BE2C (cell line): ENCODE measurements at regions not wholly inside any gene's neighbourhood (a gene's known extent, or its start where the extent isn't known, plus 50 kb on each side); places are given as distances from the start of the nearest gene placed in this dataset.

ENCODE experiments used
- DNase-seq: peaks from one replicate; pipeline ENCODE4 v3.0.0-alpha.2; 2020
- H3K27me3 ChIP-seq: fragments of 250-450 bp; sonication (Bioruptor Pico); 2 replicates; pipeline ENCODE4 v1.5.1; 2020; ENCODE audit warnings: mild to moderate bottlenecking
- H3K36me3 ChIP-seq: fragments of 250-450 bp; sonication (Bioruptor Pico); 2 replicates; pipeline ENCODE4 v1.5.1; 2020; ENCODE audit warnings: mild to moderate bottlenecking
- H3K4me1 ChIP-seq: fragments of 250-450 bp; sonication (Bioruptor Pico); 2 replicates; pipeline ENCODE4 v1.5.1; 2020
- H3K4me3 ChIP-seq: 2 replicates; pipeline ENCODE4 v1.5.1; 2011; ENCODE audit warnings: low read depth, low read length
- H3K9me3 ChIP-seq: fragments of 250-450 bp; sonication (Bioruptor Pico); 2 replicates; pipeline ENCODE4 v1.5.1; 2020
- TF ChIP-seq, protein P1 (sequence below): IDR thresholded peaks from 2 replicates; pipeline ENCODE4 v1.5.1; 2012; ENCODE audit warnings: mild to moderate bottlenecking, low read depth, low read length

DNA sequence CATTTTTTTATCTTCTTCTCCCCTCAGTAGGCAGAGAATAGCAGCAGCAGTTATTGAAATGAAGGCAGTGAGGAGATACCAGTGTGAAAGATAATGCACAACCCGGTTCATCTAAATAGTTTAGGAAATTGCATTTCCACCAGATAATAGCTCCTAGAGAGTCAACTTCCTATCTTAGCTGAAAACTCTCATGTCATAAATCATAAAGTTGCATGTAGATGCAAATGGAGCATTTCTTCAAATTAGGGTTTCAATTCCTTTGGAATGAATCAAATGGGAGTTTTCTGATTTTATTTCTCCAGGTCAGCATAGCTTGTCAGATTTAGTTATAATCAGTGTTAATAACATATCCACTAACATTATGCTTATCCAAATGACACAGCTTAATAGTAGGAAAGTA lies 335.3 kb downstream of the CNTNAP4 start:
- TF ChIP-seq, protein P1, sequence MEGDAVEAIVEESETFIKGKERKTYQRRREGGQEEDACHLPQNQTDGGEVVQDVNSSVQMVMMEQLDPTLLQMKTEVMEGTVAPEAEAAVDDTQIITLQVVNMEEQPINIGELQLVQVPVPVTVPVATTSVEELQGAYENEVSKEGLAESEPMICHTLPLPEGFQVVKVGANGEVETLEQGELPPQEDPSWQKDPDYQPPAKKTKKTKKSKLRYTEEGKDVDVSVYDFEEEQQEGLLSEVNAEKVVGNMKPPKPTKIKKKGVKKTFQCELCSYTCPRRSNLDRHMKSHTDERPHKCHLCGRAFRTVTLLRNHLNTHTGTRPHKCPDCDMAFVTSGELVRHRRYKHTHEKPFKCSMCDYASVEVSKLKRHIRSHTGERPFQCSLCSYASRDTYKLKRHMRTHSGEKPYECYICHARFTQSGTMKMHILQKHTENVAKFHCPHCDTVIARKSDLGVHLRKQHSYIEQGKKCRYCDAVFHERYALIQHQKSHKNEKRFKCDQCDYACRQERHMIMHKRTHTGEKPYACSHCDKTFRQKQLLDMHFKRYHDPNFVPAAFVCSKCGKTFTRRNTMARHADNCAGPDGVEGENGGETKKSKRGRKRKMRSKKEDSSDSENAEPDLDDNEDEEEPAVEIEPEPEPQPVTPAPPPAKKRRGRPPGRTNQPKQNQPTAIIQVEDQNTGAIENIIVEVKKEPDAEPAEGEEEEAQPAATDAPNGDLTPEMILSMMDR, result no peak
- Histone ChIP-seq H3K27me3 (no peaks in the 10 kb centered on the region), H3K9me3 (no peaks in the 10 kb centered on the region)

DNA sequence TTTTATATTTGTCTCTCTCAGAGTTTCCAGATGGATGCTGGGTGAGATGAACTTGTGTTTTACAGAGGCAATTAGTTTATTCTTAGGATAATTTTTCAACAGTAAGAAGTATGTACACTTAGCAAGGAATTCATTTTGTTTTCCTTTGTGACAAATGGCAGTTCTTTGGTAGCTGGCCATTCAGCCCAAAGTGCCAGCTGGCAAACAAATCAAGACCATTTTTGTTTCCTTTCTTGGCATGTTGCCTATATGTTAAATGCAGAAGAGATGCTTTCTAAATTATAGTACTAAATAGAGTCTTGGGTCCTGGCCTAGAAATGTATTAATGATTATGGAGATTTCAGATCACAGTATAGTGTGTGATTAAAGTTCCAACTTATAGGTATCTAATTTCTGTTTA lies 337.1 kb downstream of the CNTNAP4 start:
- TF ChIP-seq, protein P1, result no peak
- Histone ChIP-seq H3K27me3 (no peaks in the 10 kb centered on the region), H3K9me3 (no peaks in the 10 kb centered on the region), H3K36me3 (no peaks in the 10 kb centered on the region), H3K4me3 (no peak overlapping the region), H3K4me1 (peaks cover 15% of the 10 kb centered on the region)
- peak; percentile 14 for DNase-seq

More for the DNA sequence above, 335.3 kb downstream of the CNTNAP4 start:
- H3K36me3 ChIP-seq, result no peaks in the 10 kb centered on the region
- peaks cover 15% of the 10 kb centered on the region for H3K4me1 ChIP-seq
- DNase-seq, result no peak
- no peak overlapping the region for H3K4me3 ChIP-seq

DNA sequence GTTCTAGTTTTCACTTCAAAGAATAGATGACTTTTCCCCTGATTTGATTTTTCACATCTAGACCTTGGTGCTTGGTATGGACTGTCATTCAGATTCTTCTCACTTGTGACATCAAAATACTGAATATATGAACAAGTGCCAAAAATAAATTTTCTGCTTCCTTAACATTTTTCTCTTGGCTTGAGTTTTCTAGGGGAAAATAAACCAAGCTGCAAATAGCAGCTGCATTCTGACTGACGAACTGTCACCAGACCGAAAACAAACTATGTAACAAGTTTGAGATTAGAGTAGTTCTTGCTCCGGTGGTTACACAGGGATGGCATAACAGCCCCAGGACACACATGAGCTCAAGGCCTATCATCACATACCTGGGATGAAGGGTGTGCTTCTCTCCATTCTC lies 345.7 kb downstream of the CNTNAP4 start:
- no peaks in the 10 kb centered on the region for H3K9me3 ChIP-seq
- TF ChIP-seq, protein P1, result no peak
- H3K4me1 ChIP-seq, result no peaks in the 10 kb centered on the region
- no peak for DNase-seq
- H3K27me3 ChIP-seq, result no peaks in the 10 kb centered on the region
- H3K4me3 ChIP-seq, result no peak overlapping the region
- H3K36me3 ChIP-seq, result no peaks in the 10 kb centered on the region

DNA sequence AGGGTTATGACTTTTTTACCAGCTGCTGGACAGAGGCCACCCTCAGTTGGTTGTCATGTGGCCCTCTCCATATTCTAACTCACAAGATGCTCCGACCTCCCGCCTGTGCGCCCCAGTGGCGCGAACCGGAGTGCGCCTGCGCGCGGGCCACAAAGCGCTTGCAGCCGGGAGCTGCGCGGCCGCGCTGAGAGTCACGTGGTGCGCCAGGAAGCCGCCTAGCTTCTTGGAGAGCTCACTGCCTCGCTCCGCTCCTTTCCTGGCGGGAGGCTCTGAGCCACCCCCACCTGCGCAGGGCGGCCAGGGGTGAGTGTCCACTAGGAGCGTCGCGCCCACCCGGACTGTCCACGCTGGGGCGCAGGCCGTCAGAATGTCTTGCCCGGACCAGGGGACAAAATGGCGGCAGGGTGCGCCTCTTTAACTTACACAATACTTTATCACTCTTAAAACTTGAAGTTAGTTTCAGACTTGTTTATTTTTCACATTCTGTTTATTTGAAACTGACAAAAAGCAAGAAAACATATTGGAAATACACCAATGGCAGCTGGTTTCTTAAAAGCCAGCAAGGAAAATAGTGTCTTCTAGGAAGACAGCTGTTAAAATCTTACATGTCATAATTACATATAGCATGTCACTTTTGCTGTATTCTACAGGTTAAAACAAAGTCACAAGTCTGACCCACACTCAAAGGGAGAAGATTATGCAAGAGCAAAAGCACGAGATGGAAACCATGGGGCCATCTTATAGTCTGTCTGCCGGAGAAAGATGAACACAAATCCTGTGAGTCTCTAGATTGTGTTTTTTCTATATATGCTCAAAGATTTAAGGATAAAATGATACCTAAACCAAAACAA lies 357.9 kb downstream of the CNTNAP4 start:
- TF ChIP-seq, protein P1, result no peak
- Histone ChIP-seq H3K4me3 (no peak overlapping the region), H3K36me3 (no peaks in the 10 kb centered on the region), H3K27me3 (no peaks in the 10 kb centered on the region), H3K9me3 (no peaks in the 10 kb centered on the region), H3K4me1 (no peaks in the 10 kb centered on the region)
- no peak for DNase-seq

DNA sequence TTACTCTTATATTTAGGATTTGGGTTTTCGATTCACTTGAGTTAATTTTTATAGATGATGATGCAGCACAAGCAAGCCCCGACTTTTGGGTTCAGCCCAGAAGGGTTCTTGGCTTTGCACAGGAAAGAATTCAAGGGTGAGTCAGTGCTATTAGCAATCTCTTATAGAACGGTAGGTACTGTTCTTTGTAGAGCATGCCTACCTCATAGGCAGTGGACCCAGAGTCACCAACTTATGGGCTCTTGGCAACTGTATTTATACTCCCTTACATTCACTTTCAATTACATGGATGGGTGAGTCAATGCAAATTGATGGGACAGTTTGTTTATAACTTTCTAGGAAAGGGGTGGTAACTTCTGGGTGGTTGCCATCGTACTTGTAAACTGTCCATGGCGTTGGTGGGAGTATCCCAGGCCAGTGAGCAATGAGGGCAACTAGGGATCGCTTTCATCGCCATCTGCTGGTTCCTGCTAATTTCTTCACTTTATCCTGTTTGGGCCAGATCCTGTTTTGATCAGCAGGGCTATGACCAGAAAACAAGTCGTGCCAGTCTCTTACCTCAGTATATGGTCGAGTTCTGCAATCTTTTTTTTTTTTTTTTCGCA lies 362.6 kb downstream of the CNTNAP4 start:
- no peak overlapping the region for H3K4me3 ChIP-seq
- H3K36me3 ChIP-seq, result no peaks in the 10 kb centered on the region
- TF ChIP-seq, protein P1, result peak; percentile 75
- peak; percentile 65 for DNase-seq
- H3K27me3 ChIP-seq, result no peaks in the 10 kb centered on the region
- no peaks in the 10 kb centered on the region for H3K4me1 ChIP-seq
- H3K9me3 ChIP-seq, result no peaks in the 10 kb centered on the region

DNA sequence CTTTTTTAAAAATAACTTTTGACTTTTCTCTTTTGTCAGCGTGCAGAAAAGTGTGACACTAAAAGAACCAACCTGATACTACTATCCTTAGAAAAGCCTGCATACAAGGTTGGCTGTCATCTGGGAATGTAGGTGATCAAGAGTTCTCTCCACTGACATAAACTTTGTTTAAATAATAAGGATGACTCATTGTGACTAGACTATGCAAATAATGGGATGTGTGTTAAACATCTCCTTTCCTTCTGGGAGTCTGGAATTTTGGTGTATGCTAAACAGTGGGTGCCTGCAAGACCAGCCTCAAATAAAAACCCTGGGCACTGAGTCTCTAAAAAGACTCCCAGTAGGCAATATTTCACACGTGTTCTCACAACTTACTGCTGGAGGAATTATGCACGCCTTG lies 373.4 kb downstream of the CNTNAP4 start:
- no peak for DNase-seq
- Histone ChIP-seq H3K4me3 (no peak overlapping the region), H3K27me3 (no peaks in the 10 kb centered on the region), H3K9me3 (no peaks in the 10 kb centered on the region), H3K36me3 (no peaks in the 10 kb centered on the region), H3K4me1 (no peaks in the 10 kb centered on the region; the same call in 1 of the 2 replicates)
- TF ChIP-seq, protein P1, result no peak
